ENCODE measurements at regions not wholly inside any gene's neighbourhood (a gene's known extent, or its start where the extent isn't known, plus 50 kb on each side); places are given as distances from the start of the nearest gene placed in this dataset.

DNA sequence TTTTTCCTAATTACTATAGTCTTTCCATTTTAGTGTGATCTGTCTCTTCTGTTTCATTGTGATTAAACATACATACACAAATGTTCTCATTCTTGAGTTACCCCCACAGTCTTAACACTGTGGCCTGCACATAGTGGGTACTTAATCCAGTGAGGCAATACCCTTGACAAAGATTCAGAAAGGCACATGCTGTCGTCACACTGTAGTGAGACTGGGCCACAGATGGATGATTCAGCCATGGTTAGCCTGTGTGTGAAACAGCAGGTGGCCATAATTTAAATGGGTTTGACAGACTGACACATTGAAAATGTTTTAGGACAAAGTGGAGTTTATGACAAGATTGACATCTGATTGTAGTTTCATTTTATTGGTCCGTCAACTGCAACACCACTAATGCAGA is 313.1 kb downstream of the C11orf87 start:
- in situ Hi-C loops (cut with HindIII; ENCODE audit: low pct_unique_long_range_greater_than_20kb, low sequenced_read_pairs) (no loop called here), intact Hi-C loops (cut with micrococcal nuclease; ENCODE audit: unreplicated experiment) (no loop called here)
- peaks cover 3% of the 10 kb centered on the region; the same call in 1 of the 2 replicates for H3K9me3 ChIP-seq (ENCODE audit: control insufficient read depth, insufficient read depth, low read depth, low read length)
- ChIA-PET POLR2A (no interaction called here), CTCF (no interaction called here)
- no peak overlapping the region for H3K27ac ChIP-seq (ENCODE audit: low read length)
- no TSS peak for BruUV-seq (replicated peaks)
- H3K4me3 ChIP-seq (ENCODE audit: low read depth in 2 of 2, low read length in 2 of 2), result no peak overlapping the region
- no peak for TF ChIP-seq TCF7L2 (IDR thresholded peaks at IDR 0.05; ENCODE audit: low read depth, low read length)
- no peak for TF ChIP-seq SIN3A (IDR thresholded peaks at IDR 0.05; ENCODE audit: borderline replicate concordance, insufficient read depth, low read depth, low read length)
- TF ChIP-seq CTCF (IDR thresholded peaks at IDR 0.05), result no peak
- TF ChIP-seq, protein P1, sequence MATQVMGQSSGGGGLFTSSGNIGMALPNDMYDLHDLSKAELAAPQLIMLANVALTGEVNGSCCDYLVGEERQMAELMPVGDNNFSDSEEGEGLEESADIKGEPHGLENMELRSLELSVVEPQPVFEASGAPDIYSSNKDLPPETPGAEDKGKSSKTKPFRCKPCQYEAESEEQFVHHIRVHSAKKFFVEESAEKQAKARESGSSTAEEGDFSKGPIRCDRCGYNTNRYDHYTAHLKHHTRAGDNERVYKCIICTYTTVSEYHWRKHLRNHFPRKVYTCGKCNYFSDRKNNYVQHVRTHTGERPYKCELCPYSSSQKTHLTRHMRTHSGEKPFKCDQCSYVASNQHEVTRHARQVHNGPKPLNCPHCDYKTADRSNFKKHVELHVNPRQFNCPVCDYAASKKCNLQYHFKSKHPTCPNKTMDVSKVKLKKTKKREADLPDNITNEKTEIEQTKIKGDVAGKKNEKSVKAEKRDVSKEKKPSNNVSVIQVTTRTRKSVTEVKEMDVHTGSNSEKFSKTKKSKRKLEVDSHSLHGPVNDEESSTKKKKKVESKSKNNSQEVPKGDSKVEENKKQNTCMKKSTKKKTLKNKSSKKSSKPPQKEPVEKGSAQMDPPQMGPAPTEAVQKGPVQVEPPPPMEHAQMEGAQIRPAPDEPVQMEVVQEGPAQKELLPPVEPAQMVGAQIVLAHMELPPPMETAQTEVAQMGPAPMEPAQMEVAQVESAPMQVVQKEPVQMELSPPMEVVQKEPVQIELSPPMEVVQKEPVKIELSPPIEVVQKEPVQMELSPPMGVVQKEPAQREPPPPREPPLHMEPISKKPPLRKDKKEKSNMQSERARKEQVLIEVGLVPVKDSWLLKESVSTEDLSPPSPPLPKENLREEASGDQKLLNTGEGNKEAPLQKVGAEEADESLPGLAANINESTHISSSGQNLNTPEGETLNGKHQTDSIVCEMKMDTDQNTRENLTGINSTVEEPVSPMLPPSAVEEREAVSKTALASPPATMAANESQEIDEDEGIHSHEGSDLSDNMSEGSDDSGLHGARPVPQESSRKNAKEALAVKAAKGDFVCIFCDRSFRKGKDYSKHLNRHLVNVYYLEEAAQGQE (IDR thresholded peaks at IDR 0.05; ENCODE audit: insufficient read depth in 1 of 2, low read depth in 2 of 2, low read length in 1 of 2), result no peak
- TF ChIP-seq POLR2AphosphoS5 (IDR thresholded peaks at IDR 0.05; ENCODE audit: low read depth, low read length), result no peak
- no peak for DNase-seq (ENCODE audit: low read depth, low spot score)
- ATAC-seq, result no peak
- no peaks in the 10 kb centered on the region for H3K27me3 ChIP-seq (ENCODE audit: control insufficient read depth, insufficient read depth, low read length)
- H3K4me1 ChIP-seq (ENCODE audit: control insufficient read depth, insufficient read depth, low read length), result no peaks in the 10 kb centered on the region
- no peaks in the 10 kb centered on the region; the same call in 1 of the 2 replicates for H3K36me3 ChIP-seq (ENCODE audit: control insufficient read depth, insufficient read depth, low read length)

GRCh38 chr11:109739379-109739778 is 317.4 kb downstream of the C11orf87 start:
- BruUV-seq (replicated peaks), result no TSS peak
- H3K4me3 ChIP-seq (ENCODE audit: low read depth in 2 of 2, low read length in 2 of 2), result no peak overlapping the region
- TF ChIP-seq TCF7L2 (IDR thresholded peaks at IDR 0.05; ENCODE audit: low read depth, low read length), result no peak
- TF ChIP-seq CTCF (IDR thresholded peaks at IDR 0.05), result no peak
- TF ChIP-seq POLR2AphosphoS5 (IDR thresholded peaks at IDR 0.05; ENCODE audit: low read depth, low read length), result no peak
- no peak for TF ChIP-seq SIN3A (IDR thresholded peaks at IDR 0.05; ENCODE audit: borderline replicate concordance, insufficient read depth, low read depth, low read length)
- TF ChIP-seq, protein P1 (IDR thresholded peaks at IDR 0.05; ENCODE audit: insufficient read depth in 1 of 2, low read depth in 2 of 2, low read length in 1 of 2), result no peak
- no peak for ATAC-seq
- no peaks in the 10 kb centered on the region for H3K27me3 ChIP-seq (ENCODE audit: control insufficient read depth, insufficient read depth, low read length)
- POLR2A ChIA-PET, result interaction anchor here (0.7 kb wide), 1 partner anchor 228 kb away, joined by 3 read pairs; no protein-coding TSS in a partner anchor
- no peak overlapping the region for H3K27ac ChIP-seq (ENCODE audit: low read length)
- DNase-seq (ENCODE audit: low read depth, low spot score), result no peak
- in situ Hi-C loops (cut with HindIII; ENCODE audit: low pct_unique_long_range_greater_than_20kb, low sequenced_read_pairs), result no loop called here
- no peaks in the 10 kb centered on the region for H3K4me1 ChIP-seq (ENCODE audit: control insufficient read depth, insufficient read depth, low read length)
- H3K36me3 ChIP-seq (ENCODE audit: control insufficient read depth, insufficient read depth, low read length), result no peaks in the 10 kb centered on the region; the same call in 1 of the 2 replicates
- intact Hi-C loops (cut with micrococcal nuclease; ENCODE audit: unreplicated experiment), result no loop called here
- peaks cover 3% of the 10 kb centered on the region; the same call in 1 of the 2 replicates for H3K9me3 ChIP-seq (ENCODE audit: control insufficient read depth, insufficient read depth, low read depth, low read length)
- CTCF ChIA-PET, result no interaction called here

All from Panc1 (cell line).